ENCODE measurements at regions not wholly inside any gene's neighbourhood (a gene's known extent, or its start where the extent isn't known, plus 50 kb on each side); places are given as distances from the start of the nearest gene placed in this dataset.

DNA sequence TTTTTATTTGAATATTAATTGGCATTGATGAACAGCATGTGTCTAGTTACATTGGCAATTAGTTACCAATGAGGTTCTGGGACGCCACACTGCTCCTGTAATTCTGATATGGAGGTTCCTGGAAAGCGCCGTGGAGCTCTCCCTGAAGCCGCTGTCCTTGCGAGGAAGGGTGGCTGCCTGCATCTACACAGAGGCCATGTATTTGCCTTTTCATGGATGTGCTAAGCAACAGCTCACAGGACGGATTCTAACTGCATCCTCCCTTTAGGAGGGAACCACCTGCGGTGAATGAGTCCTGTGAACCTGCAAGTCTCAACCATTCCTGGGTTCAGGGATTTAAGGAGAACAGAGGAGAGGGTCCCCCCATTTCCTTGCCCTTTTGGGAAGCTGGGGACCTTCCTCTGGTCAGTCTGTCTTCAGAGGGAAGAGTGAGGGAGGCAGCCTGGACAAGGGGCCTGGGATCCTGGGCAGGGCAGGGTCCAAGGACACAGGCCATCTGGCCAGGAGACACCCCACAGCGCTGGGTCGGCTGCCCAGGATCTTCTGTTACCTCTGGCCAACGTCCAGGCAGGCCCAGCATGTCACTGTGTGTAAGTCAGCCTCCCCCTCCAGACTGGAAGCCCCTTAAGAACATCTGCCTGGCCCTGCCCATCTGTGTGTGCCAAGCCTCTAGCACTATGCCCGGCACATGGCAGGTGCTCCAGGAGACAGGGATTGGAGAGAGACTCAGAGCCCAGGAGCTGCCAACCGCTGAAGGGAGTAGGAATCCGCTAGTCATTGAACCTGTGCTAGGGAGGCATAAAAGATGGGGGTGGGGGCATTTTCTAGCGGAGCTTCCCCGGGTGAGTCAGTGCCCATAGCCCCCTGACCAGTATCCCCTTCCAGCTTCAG lies 314.1 kb upstream of the TNRC6C start:
- H3K4me1 Mint-ChIP-seq (ENCODE audit: unreplicated experiment), result no peaks in the 10 kb centered on the region
- peaks cover 5% of the 10 kb centered on the region for H3K9me3 Mint-ChIP-seq
- no peak for TF ChIP-seq CTCF (conservative IDR thresholded peaks at IDR 0.05)
- DNase-seq (ENCODE audit: extremely low spot score, unreplicated experiment), result no peak
- H3K27ac Mint-ChIP-seq, result no peak overlapping the region
- H3K36me3 Mint-ChIP-seq, result no peaks in the 10 kb centered on the region
- H3K27me3 Mint-ChIP-seq, result peaks cover 36% of the 10 kb centered on the region
- H3K4me3 Mint-ChIP-seq, result no peak overlapping the region

GRCh38 chr17:77645072-77646045 lies 313.1 kb upstream of the TNRC6C start:
- peak; percentile 47 for DNase-seq (ENCODE audit: extremely low spot score, unreplicated experiment)
- Mint-ChIP-seq H3K27ac (no peak overlapping the region), H3K4me3 (no peak overlapping the region), H3K27me3 (peaks cover 27% of the 10 kb centered on the region), H3K9me3 (peaks cover 5% of the 10 kb centered on the region), H3K36me3 (no peaks in the 10 kb centered on the region), H3K4me1 (ENCODE audit: unreplicated experiment) (no peaks in the 10 kb centered on the region)
- TF ChIP-seq CTCF (conservative IDR thresholded peaks at IDR 0.05), result peak; percentile 21

DNA sequence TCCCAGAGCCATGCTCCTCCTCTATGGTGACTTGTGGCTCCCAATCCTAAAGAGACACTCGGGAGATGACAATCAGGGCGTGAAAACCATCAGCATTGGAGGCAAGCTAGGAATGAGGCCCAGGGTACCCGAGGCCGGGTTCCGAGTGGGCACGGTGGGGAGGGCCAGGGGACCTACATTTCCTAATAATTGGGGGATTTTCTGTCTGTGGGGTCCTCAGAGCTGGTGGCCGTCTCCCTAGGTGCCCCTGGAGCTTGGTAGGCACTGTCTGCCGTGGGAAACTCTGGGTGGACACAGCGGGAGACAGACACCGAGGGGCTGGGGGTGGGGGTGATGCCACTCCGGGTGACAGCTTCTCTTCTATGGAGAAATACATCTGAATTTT lies 312.5 kb upstream of the TNRC6C start:
- Mint-ChIP-seq H3K4me1 (ENCODE audit: unreplicated experiment) (no peaks in the 10 kb centered on the region), H3K27me3 (peaks cover 20% of the 10 kb centered on the region), H3K27ac (no peak overlapping the region), H3K4me3 (no peak overlapping the region), H3K9me3 (peaks cover 6% of the 10 kb centered on the region), H3K36me3 (no peaks in the 10 kb centered on the region)
- TF ChIP-seq CTCF (conservative IDR thresholded peaks at IDR 0.05), result no peak
- DNase-seq (ENCODE audit: extremely low spot score, unreplicated experiment), result no peak

DNA sequence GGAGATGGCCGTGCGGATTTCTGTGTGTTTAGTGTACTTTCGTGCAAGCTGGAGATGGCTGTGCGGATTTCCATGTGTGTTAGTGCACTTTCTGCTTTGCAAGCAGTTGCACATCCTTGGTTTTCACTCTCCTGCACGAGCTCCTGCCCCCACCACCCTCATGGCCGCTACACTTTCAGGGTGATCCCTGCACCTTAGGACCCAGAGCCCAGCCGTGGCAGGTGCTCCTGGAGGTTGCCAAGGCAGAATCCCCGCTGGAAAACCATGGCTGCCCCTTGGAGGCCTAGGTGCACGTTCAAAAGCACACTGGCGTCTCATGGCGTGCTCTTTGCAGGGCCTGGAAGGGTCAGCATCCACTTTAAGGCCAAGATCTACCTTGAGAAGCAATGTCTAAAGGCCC lies 311.0 kb upstream of the TNRC6C start:
- Mint-ChIP-seq H3K27me3 (peaks cover 13% of the 10 kb centered on the region), H3K4me3 (no peak overlapping the region), H3K4me1 (ENCODE audit: unreplicated experiment) (no peaks in the 10 kb centered on the region), H3K27ac (no peak overlapping the region), H3K36me3 (no peaks in the 10 kb centered on the region), H3K9me3 (peaks cover 11% of the 10 kb centered on the region)
- peak; percentile 36 for DNase-seq (ENCODE audit: extremely low spot score, unreplicated experiment)
- no peak for TF ChIP-seq CTCF (conservative IDR thresholded peaks at IDR 0.05)

DNA sequence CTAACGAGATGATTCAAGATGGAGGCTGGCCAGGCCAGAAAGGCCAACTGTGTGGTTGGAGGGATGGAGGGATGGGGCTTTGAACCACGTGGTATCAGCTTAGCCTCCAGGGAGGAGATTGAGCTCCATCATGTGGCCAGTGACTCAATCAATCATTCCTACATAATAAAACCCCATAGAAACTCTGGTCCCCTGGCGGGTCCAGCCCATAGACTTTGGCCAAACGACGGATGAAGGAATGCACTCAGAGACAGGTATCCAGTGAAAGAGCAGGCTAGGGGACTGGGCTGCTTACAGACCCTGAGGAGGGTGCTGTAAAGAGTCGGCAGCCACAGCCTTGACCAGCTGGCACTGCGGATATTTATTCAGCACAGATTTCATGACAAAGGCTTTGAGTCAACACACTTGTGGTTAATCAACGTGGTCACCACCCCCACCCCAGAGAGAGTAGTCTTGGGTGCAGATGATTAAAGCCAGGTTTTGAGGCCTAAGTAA lies 308.7 kb upstream of the TNRC6C start:
- H3K27ac Mint-ChIP-seq, result no peak overlapping the region

More for the DNA sequence above, 308.7 kb upstream of the TNRC6C start:
- no peaks in the 10 kb centered on the region for H3K36me3 Mint-ChIP-seq
- H3K27me3 Mint-ChIP-seq, result peaks cover 19% of the 10 kb centered on the region
- H3K4me1 Mint-ChIP-seq (ENCODE audit: unreplicated experiment), result peaks cover 1% of the 10 kb centered on the region
- H3K4me3 Mint-ChIP-seq, result no peak overlapping the region
- no peak for TF ChIP-seq CTCF (conservative IDR thresholded peaks at IDR 0.05)
- no peak for DNase-seq (ENCODE audit: extremely low spot score, unreplicated experiment)
- peaks cover 11% of the 10 kb centered on the region for H3K9me3 Mint-ChIP-seq
